NOMO-1 treated with dmso at 0.1 percent for 144 hours (cell line): ENCODE measurements at regions not wholly inside any gene's neighbourhood (a gene's known extent, or its start where the extent isn't known, plus 50 kb on each side); places are given as distances from the start of the nearest gene placed in this dataset.

ENCODE experiments used
- DNase-seq: peaks from one replicate; lab custom pipeline; 2025; ENCODE audit not compliant: unreplicated experiment; lab: John Stamatoyannopoulos, UW

DNA sequence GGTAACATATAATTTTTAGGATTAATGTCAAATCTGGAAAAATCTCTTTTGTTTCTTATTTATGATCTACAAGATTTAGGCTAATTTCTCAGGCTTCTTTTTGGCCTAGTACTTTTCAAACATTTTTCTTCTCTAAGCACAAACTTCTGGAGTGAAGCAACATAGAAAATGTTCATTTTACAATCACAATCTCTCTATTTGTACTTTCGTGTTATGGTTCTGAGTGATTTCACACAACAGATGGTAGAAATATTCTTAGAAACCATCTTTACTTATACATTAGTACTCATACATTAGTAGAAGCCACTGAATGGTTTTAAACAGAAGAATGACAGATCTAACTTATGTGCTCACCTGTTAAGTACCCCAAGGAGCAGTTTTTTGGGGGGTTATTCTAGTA lies 106.3 kb upstream of the ANO3 start:
- DNase-seq, result no peak

- peak; percentile 16 for DNase-seq
These were observed 104.6 kb upstream of the ANO3 start for GRCh38 chr11:26227301-26227746.

DNA sequence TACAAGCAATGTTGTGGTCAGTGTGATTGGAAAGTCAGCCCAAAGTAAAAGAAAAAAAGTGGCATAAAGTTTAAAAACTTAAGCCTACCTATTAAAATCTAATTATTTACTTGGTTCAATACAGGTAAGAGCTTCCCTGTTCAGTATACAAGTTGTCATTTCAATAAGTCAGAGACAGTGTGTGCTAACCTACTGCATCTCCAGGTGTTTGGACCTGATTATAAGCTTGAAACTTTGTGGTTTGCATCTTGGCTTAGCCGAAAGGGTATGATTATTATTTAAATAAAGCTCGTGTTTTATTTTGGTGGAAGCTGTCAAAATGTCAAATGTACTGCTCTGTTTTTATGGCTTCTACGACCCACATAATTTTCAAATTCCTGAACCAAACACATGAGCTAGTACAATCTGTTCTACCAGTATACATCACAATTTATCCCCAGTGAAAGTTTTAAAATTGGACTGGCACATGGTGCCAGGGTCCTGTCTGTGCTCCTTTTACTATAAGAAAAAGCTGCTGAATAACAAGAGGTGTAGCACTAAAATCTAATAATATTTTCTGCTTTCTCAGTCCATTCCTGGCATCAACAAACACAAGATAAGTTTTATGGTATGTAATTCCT lies 103.9 kb upstream of the ANO3 start:
- no peak for DNase-seq

DNA sequence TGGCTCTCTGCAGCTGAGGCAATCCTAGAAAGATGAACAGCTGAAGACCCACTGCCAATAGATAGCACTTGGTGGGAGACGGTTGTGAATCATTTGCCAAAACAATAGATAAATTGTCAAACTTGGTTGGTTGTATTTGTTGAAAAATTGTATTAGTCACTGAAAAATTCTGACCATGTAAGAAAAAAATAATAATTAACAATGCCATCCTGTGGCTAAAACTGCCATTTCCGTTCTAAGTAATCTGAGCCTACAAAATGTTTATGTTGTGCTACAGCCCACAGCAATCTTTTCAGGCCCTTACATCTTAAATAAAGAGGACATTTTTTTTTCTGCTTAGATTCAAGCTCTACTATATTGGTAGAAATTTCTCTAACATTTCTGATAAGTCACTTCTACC lies 103.2 kb upstream of the ANO3 start:
- DNase-seq, result no peak

- no peak for DNase-seq
These were observed 102.7 kb upstream of the ANO3 start for GRCh38 chr11:26229257-26229656.

DNA sequence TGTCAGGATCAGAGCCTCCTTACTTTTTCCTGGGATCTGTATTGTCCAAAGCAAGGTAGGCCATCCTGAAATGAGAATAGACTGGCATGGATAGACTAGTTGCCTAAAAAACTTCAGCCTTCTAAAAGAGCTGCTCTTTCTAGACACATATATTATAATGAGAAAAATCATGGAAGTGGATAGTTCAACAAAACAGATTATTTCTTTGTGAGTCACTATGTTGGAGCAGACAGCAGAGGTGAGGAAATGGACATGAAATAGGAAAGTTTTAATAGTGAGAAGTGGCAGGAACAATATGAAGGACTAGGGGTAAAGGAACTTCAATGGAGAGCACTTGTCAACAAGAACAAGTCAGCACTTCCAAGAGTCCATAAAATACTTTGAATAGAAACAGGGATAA lies 101.9 kb upstream of the ANO3 start:
- no peak for DNase-seq

- no peak for DNase-seq
These were observed 100.7 kb upstream of the ANO3 start for GRCh38 chr11:26231252-26231661.

DNA sequence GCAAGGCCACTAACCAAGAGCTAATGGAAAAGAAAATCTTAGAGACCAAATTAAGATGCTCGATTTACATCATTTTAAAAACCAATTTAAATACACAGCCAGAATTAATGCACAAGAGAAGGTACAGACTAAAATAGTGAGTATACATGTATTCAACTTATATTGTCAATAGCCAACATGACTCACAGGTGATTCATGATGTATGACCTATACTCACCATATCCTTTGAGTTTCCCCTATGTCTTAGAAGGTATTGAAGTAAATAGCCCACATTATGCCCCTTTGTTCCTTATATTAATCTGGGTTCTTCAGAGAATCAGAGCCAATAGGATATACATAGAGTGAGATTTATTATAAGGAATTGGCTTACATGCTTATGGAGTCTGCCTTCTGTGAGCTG lies 97.5 kb upstream of the ANO3 start:
- no peak for DNase-seq

GRCh38 chr11:26243426-26243825 lies 88.5 kb upstream of the ANO3 start:
- no peak for DNase-seq

- DNase-seq, result no peak
These were observed 87.7 kb upstream of the ANO3 start for GRCh38 chr11:26244207-26244606.

DNA sequence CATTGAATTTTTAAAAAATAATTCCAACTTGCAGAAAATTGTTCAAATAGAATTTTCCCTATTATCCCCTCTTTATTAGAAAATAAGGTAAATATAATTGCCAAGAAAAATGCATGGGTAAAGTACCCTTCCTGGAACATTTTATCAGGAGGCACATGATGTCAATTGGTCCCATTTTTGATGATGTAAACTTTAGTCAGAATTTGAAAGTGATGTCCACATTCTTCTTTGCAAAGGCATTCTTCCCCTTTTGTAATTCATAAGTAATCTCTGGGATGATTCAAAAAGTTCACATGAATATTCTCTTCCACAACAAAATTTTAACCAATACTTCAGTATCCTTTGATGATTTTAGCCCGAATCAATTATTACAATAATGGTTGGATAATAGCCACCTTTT lies 86.9 kb upstream of the ANO3 start:
- DNase-seq, result no peak

GRCh38 chr11:26247340-26247739 lies 84.6 kb upstream of the ANO3 start:
- DNase-seq, result no peak

- no peak for DNase-seq
These were observed 83.3 kb upstream of the ANO3 start for GRCh38 chr11:26248661-26249060.

GRCh38 chr11:26254378-26254777 lies 77.6 kb upstream of the ANO3 start:
- DNase-seq, result no peak

- no peak for DNase-seq
These were observed 68.2 kb upstream of the ANO3 start for GRCh38 chr11:26263769-26264168.

- no peak for DNase-seq
These were observed 67.7 kb upstream of the ANO3 start for GRCh38 chr11:26264266-26264665.

DNA sequence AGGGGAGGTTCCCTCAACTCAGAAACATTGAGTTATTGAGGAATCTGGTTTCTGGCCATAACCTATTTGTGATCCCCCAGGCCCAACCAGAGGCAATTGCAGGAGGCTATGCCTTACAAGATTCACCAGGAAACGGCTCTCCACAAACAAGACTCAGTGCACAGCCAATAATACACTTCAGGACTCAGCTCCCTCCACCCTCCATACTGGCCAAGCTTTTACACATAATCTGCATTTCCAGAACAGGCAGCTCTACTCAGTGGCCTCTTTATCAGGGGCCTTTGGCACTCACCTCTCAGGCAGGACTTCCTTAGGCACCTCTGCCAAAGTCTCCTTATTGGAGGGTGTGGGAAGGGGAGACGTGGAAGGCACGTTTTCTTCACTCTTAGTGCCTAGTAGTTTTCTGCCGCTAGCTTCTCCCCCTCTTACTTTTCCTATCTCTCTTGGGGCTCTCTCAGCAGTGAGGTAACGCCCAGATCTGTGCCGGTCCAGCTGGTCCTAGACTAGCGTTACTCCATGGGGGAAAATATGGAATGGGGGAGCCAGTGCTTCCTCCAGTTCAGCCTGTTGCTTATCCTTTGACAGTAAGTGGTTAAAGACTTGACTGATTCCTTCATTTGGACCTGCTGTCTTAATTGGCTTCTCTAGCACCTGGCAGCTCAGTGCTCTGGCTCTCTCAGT lies 62.8 kb upstream of the ANO3 start:
- no peak for DNase-seq

GRCh38 chr11:26271666-26272065 lies 60.3 kb upstream of the ANO3 start:
- no peak for DNase-seq

GRCh38 chr11:26276798-26277424 lies 55.0 kb upstream of the ANO3 start:
- DNase-seq, result peak; percentile 7

DNA sequence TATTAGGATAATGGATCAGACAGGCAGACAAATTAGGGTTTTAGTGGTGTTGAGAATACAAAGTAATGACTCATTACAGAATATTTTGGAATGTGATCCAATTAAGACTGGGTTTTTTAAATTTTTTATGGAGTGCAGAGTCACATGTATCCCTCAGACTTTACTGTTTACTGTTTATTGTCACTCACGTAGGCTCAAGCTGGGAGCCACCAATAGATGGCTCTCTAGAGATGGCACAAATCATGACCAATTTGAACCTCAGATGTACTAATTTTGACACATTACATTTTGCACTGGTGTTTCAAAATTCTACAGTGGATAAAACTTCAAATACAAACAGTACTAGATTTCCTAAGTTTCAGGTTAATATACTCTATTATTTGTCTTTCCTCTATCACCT lies 53.6 kb upstream of the ANO3 start:
- DNase-seq, result no peak
